ENCODE measurements at regions not wholly inside any gene's neighbourhood (a gene's known extent, or its start where the extent isn't known, plus 50 kb on each side); places are given as distances from the start of the nearest gene placed in this dataset.

- TF ChIP-seq POLR2AphosphoS5 (IDR thresholded peaks at IDR 0.05; ENCODE audit: borderline replicate concordance, low read depth, low read length): no peak
- no peak for TF ChIP-seq EZH2 (IDR thresholded peaks at IDR 0.05)
These were observed 116.4 kb downstream of the KCNA4 start for GRCh38 chr11:29900382-29900781.
